GM06990 (cell line): ENCODE measurements at regions not wholly inside any gene's neighbourhood (a gene's known extent, or its start where the extent isn't known, plus 50 kb on each side); places are given as distances from the start of the nearest gene placed in this dataset.

Experiments
- DNase-seq: peaks from one replicate; pipeline ENCODE4 v3.0.0-alpha.2; 2011; ENCODE audit not compliant: insufficient read length; ENCODE audit errors: extremely low read depth
- H3K27me3 ChIP-seq: replicated peaks from 2 replicates; pipeline ENCODE4 v1.6.0; 2011; ENCODE audit warnings: low read length; ENCODE audit not compliant: control insufficient read depth, insufficient read depth
- H3K36me3 ChIP-seq: 2 replicates; pipeline ENCODE4 v1.5.1; 2011; ENCODE audit warnings: low read length; ENCODE audit not compliant: control insufficient read depth, insufficient read depth
- H3K4me3 ChIP-seq: replicated peaks from 2 replicates; pipeline ENCODE4 v1.5.1; 2011; ENCODE audit warnings: low read depth, mild to moderate bottlenecking, control low read depth, low read length
- CTCF ChIP-seq: IDR thresholded peaks from 2 replicates; pipeline ENCODE4 v1.5.1; 2011; ENCODE audit warnings: low read length, control low read depth, mild to moderate bottlenecking, inconsistent platforms; ENCODE audit not compliant: insufficient read depth, poor library complexity, severe bottlenecking

DNA sequence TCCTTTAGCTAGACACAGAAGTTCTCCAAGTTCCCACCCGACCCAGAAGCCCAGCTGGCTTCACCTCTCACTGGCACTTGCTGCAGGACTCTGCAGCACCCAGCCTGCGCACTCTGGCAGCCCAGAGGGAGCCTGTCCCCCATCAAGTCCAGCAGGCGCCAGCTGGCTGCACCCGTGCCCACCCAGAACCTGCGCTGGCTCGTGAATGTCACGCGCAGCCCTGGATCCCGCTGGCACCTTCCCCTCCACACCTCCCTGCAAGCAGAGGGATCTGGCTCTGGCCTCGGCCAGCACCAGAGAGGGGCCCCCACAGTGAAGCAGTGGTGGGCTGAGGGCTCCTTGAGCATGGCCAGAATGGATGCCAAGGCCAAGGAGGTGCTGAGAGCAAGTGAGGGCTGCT, 187.6 kb upstream of the HAND2 start:
- Histone ChIP-seq H3K36me3 (no peaks in the 10 kb centered on the region), H3K4me3 (no peak overlapping the region), H3K27me3 (no peaks in the 10 kb centered on the region)
- TF ChIP-seq CTCF, result no peak
- no peak for DNase-seq

- TF ChIP-seq CTCF, result no peak
- DNase-seq, result no peak
- Histone ChIP-seq H3K4me3 (no peak overlapping the region), H3K27me3 (no peaks in the 10 kb centered on the region), H3K36me3 (no peaks in the 10 kb centered on the region)
Observed at GRCh38 chr4:173714456-173714855, 184.4 kb upstream of the HAND2 start.

DNA sequence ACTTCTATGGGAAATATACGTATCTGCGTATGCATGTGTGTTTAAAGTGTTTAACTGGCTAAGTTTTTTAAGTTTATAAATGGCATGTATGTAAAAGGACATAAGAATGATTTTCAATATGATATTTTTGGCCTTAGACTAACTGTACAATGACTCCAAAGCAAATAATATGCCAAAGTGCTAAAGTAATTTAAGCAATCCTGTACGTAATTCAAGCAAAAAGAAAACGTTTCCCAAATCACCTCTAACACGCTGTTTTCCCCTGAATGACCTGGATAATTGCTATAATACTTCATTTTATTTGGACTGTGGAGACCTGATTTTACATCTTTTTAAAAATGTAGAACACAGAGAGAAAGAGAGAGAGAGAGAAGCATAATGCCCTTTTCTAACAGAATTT, 183.0 kb upstream of the HAND2 start:
- no peak overlapping the region for H3K4me3 ChIP-seq
- H3K36me3 ChIP-seq, result no peaks in the 10 kb centered on the region
- no peak for TF ChIP-seq CTCF
- no peak for DNase-seq
- H3K27me3 ChIP-seq, result no peaks in the 10 kb centered on the region

DNA sequence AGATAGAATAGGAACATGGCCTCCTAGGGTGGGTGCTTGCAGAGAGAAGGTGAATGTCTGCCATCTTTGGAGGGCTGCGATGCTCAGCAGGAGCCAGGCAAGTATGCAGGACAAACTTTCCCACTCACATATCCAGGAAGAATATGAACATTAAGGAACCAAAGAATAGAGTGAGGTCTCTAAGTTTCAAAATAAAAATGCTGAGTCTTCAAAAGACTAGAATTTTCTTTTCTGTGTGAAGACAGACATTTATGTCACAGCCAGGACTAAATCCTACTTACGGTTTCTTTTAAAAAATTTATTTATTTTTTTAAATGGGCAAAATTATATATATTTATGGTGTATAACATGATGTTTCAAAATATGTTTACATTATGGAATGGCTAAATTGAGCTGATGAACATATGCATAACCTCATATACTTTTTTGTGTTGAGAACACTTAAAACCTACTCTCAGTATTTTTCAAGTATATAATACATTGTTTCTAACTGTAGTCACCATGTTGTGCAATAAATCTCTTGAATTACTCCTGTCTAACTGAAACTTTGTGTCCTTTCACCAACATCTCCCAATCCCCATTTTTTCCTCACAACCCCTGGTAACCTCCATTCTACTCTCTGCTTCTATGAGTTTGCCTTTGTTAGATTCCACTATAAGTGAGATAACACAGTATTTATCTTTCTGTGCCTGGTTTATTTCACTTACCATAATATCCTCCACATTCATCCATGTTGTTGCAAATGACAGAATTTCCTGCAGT, 177.8 kb upstream of the HAND2 start:
- H3K27me3 ChIP-seq, result no peaks in the 10 kb centered on the region
- no peak for DNase-seq
- no peak for TF ChIP-seq CTCF
- no peaks in the 10 kb centered on the region for H3K36me3 ChIP-seq
- no peak overlapping the region for H3K4me3 ChIP-seq

DNA sequence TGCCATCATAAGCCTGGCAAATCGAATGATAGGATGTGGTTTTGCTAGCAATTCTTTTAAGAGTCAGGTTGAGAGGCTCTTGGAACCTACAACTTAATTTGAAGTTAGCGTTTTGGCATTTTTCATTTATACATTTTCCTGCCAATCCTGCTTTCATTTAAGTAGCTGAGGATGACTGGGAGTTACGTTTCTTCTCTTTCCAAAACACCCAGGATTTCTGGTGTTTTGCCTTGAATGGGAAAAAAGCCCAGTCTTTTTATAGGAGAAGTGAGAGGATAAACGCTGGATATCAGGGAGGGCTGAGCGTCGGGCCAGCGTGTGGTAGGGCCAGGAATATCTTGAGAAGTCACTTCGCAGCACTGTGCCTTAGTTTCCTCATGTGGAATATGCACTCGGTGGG, 174.2 kb upstream of the HAND2 start:
- no peak overlapping the region for H3K4me3 ChIP-seq
- no peak for DNase-seq
- H3K27me3 ChIP-seq, result no peaks in the 10 kb centered on the region
- TF ChIP-seq CTCF, result no peak
- H3K36me3 ChIP-seq, result no peaks in the 10 kb centered on the region

DNA sequence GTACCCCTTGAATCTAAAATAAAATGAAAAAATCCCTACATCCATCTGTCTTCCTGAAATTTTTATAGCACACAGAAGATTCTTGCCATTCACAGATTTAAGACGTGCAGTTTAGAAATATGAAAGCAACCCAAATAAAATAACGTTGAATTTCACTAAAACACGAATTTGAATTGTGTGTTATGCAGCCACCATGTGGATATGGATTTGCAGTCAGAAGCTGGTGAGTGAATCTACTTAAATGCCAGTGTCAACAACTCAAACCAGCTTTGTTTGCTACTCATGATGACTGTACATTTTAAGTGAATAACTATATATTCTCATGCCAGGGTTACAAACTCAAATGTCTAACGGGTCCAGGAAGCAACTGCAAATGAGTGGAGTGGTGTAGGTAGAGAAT, 173.0 kb upstream of the HAND2 start:
- H3K36me3 ChIP-seq, result no peaks in the 10 kb centered on the region
- no peaks in the 10 kb centered on the region for H3K27me3 ChIP-seq
- no peak for TF ChIP-seq CTCF
- DNase-seq, result no peak
- no peak overlapping the region for H3K4me3 ChIP-seq
